HG03175 (cell line): ENCODE measurements at regions not wholly inside any gene's neighbourhood (a gene's known extent, or its start where the extent isn't known, plus 50 kb on each side); places are given as distances from the start of the nearest gene placed in this dataset.
"Not testable (repeated sequence)": the region's sequence is repeated elsewhere in the genome, so short reads cannot be mapped to it uniquely, and the experiment has no call there.

Experiments
- ATAC-seq: cut with Tn5 transposase; IDR thresholded peaks from one replicate; pipeline ENCODE4 v1.9.1; 2021; ENCODE audit warnings: mild to moderate bottlenecking, moderate library complexity; ENCODE audit not compliant: unreplicated experiment

- ATAC-seq, result no peak
Observed at GRCh38 chr10:7108141-7108540, 302.7 kb downstream of the SFMBT2 start.

GRCh38 chr10:7107285-7107684, 303.5 kb downstream of the SFMBT2 start:
- ATAC-seq, result no peak

- ATAC-seq, result not testable (repeated sequence)
Observed at GRCh38 chr10:7104379-7104778, 306.5 kb downstream of the SFMBT2 start.

- peak; percentile 46 for ATAC-seq
Observed at GRCh38 chr10:7102557-7103349, 308.1 kb downstream of the SFMBT2 start.

GRCh38 chr10:7102084-7102483, 308.8 kb downstream of the SFMBT2 start:
- no peak for ATAC-seq

- no peak for ATAC-seq
Observed at GRCh38 chr10:7101451-7101850, 309.4 kb downstream of the SFMBT2 start.

GRCh38 chr10:7100032-7100702, 310.7 kb downstream of the SFMBT2 start:
- no peak for ATAC-seq

- ATAC-seq, result no peak
Observed at GRCh38 chr10:7098160-7098762, 312.6 kb downstream of the SFMBT2 start.

- ATAC-seq, result no peak
Observed at GRCh38 chr10:7094781-7095180, 316.1 kb downstream of the SFMBT2 start.

- no peak for ATAC-seq
Observed at GRCh38 chr10:7093368-7093767, 317.5 kb downstream of the SFMBT2 start.

GRCh38 chr10:7092603-7093002, 318.2 kb downstream of the SFMBT2 start:
- ATAC-seq, result no peak

- no peak for ATAC-seq
Observed at GRCh38 chr10:7090529-7090928, 320.3 kb downstream of the SFMBT2 start.

- no peak for ATAC-seq
Observed at GRCh38 chr10:7085913-7086589, 324.8 kb downstream of the SFMBT2 start.

- ATAC-seq, result no peak
Observed at GRCh38 chr10:7085147-7085912, 325.5 kb downstream of the SFMBT2 start.

- no peak for ATAC-seq
Observed at GRCh38 chr10:7084280-7085005, 326.4 kb downstream of the SFMBT2 start.

GRCh38 chr10:7082967-7083366, 327.9 kb downstream of the SFMBT2 start:
- ATAC-seq, result no peak

GRCh38 chr10:7077880-7078279, 333.0 kb downstream of the SFMBT2 start:
- ATAC-seq, result no peak

GRCh38 chr10:7075851-7076250, 335.0 kb downstream of the SFMBT2 start:
- ATAC-seq, result no peak

- ATAC-seq, result no peak
Observed at GRCh38 chr10:7075110-7075509, 335.7 kb downstream of the SFMBT2 start.

GRCh38 chr10:7071421-7071820, 339.4 kb downstream of the SFMBT2 start:
- no peak for ATAC-seq
